Breast epithelium (tissue), 3 donors: ENCODE measurements at regions not wholly inside any gene's neighbourhood (a gene's known extent, or its start where the extent isn't known, plus 50 kb on each side); places are given as distances from the start of the nearest gene placed in this dataset.

Experiments
- POLR2A ChIP-seq: fragments of 450-650 bp; IDR thresholded peaks from one replicate; pipeline ENCODE4 v1.6.1; 2016; ENCODE audit warnings: antibody characterized with exemption, mild to moderate bottlenecking, moderate library complexity
- POLR2AphosphoS5 ChIP-seq, 3 donors: sonication (generic); formaldehyde crosslinking; IDR thresholded peaks; one replicate each; pipeline ENCODE4 v1.6.1; 2017; ENCODE audit warnings: antibody characterized with exemption in 3 of 3
- TF ChIP-seq, protein P1 (sequence below), 3 donors: fragments of 450-650 bp; IDR thresholded peaks; one replicate each; pipeline ENCODE4 v1.5.1; 2016 to 2017; ENCODE audit warnings: antibody characterized with exemption in 3 of 3, mild to moderate bottlenecking in 3 of 3, moderate library complexity in 3 of 3

DNA sequence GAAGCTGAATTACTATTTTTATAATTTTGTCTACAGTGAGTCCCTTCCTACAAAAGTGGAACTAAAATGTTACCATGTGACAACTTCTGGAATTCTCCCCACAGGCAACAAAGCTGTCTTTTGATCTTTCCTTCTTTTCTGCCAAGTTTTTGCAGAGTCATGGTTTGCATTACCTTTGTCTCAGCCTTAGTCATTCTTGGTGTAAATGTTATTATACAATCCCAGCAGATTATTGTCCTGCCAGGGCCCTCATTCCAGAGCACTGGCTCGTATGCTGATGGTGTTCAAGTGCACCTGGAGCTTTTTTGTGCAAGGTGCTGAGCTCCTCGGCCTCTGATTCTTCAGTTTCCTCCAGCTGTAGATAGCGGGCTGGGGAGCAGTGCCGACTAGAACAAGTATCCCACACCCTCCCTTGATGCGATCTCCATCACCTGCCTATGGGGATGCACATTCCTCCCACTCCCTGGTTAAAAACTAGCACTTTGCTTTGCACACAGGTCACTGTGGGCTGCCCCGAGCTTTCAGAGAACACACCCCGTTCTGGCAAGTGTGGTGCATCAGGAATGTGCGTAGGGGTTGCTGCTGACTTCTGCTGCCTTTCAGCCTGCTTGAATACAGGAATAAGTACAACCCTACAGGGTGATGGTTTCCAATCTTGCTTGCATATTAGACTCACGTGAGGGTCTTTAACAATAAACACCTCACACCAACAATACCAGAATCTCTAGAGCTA lies 263.6 kb downstream of the RNF144A start:
- TF ChIP-seq, protein P1, sequence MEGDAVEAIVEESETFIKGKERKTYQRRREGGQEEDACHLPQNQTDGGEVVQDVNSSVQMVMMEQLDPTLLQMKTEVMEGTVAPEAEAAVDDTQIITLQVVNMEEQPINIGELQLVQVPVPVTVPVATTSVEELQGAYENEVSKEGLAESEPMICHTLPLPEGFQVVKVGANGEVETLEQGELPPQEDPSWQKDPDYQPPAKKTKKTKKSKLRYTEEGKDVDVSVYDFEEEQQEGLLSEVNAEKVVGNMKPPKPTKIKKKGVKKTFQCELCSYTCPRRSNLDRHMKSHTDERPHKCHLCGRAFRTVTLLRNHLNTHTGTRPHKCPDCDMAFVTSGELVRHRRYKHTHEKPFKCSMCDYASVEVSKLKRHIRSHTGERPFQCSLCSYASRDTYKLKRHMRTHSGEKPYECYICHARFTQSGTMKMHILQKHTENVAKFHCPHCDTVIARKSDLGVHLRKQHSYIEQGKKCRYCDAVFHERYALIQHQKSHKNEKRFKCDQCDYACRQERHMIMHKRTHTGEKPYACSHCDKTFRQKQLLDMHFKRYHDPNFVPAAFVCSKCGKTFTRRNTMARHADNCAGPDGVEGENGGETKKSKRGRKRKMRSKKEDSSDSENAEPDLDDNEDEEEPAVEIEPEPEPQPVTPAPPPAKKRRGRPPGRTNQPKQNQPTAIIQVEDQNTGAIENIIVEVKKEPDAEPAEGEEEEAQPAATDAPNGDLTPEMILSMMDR (IDR thresholded peaks at IDR 0.05) = no peak
- TF ChIP-seq POLR2AphosphoS5 (IDR thresholded peaks at IDR 0.05) = no peak
- no peak for TF ChIP-seq POLR2A
